ENCODE measurements at regions not wholly inside any gene's neighbourhood (a gene's known extent, or its start where the extent isn't known, plus 50 kb on each side); places are given as distances from the start of the nearest gene placed in this dataset.

DNA sequence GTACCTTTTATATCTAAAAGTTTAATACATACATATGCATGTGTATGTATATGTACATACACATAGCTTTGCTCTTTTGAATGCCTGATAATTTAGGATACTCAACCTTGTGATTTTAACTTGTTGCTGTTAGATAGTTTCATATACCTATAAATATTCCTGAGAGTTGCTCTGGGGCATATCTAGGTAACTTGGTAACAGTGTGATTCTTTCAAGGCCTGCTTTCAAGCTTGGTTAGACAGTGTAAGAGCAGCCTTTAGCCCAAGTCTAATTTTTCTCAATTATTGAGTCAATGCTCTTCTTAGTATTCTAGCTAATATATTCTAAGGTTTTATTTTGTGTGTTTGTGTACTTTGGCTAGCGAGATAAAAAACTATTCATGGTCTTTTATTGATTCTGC lies 762.1 kb upstream of the MIR17HG start (continued):
- no peak for TF ChIP-seq ZBTB33 (IDR thresholded peaks at IDR 0.05; ENCODE audit: extremely low read depth, insufficient replicate concordance, low read length)
- no peak for TF ChIP-seq EZH2 (IDR thresholded peaks at IDR 0.05)
- no peak for TF ChIP-seq CEBPB (IDR thresholded peaks at IDR 0.05; ENCODE audit: low read depth)
- TF ChIP-seq SRF (IDR thresholded peaks at IDR 0.05; ENCODE audit: low read depth), result no peak
- TF ChIP-seq EZH2phosphoT487 (IDR thresholded peaks at IDR 0.05; ENCODE audit: borderline replicate concordance), result no peak
- no peak for TF ChIP-seq JUND (IDR thresholded peaks at IDR 0.05)

- no peak overlapping the region for H3K27ac ChIP-seq (ENCODE audit: low read depth, low read length)
- H3K4me1 ChIP-seq (ENCODE audit: control insufficient read depth in 1 of 2, insufficient read depth in 2 of 2, low read length in 2 of 2), result no peaks in the 10 kb centered on the region; a peak in 1 of 4 replicates
- ATAC-seq, result no peak
- intact Hi-C loops (cut with micrococcal nuclease), result no loop called here
- no peaks in the 10 kb centered on the region for H3K79me2 ChIP-seq (ENCODE audit: insufficient read depth, low read length)
- RAD21 ChIA-PET (ENCODE audit: low non-redundant PET in 1 of 2, low total read pairs in 2 of 2, uncharacterized antibody in 2 of 2, unreplicated experiment in 2 of 2), result no interaction called here
- BruUV-seq (replicated peaks), result no TSS peak
- peaks cover 0 to 4% of the 10 kb centered on the region in 2 experiments; a peak in 1 of 4 replicates for H3K9me3 ChIP-seq (ENCODE audit: control insufficient read depth in 1 of 2, insufficient read depth in 1 of 2, low read depth in 1 of 2, low read length in 2 of 2)
- TF ChIP-seq REST (IDR thresholded peaks at IDR 0.05; ENCODE audit: low read depth) (no peak), ZFX (IDR thresholded peaks at IDR 0.05) (no peak), CEBPB (IDR thresholded peaks at IDR 0.05; ENCODE audit: low read depth) (no peak), RAD21 (IDR thresholded peaks at IDR 0.05; ENCODE audit: low read depth) (no peak), EZH2 (IDR thresholded peaks at IDR 0.05) (no peak), ZNF274 (IDR thresholded peaks at IDR 0.05; ENCODE audit: low read depth, low read length) (no peak), FOSL1 (IDR thresholded peaks at IDR 0.05; ENCODE audit: low read depth) (no peak), ELF1 (IDR thresholded peaks at IDR 0.05; ENCODE audit: borderline replicate concordance, low read depth) (no peak), ZBTB33 (IDR thresholded peaks at IDR 0.05; ENCODE audit: extremely low read depth, insufficient replicate concordance, low read length) (no peak)
- CTCF ChIA-PET, result no interaction called here
- no peaks in the 10 kb centered on the region for H3K36me3 ChIP-seq (ENCODE audit: control insufficient read depth in 1 of 2, insufficient read depth in 2 of 2, low read length in 2 of 2)
- DNase-seq (ENCODE audit: low read depth, low spot score), result no peak
- H3K27me3 ChIP-seq (ENCODE audit: insufficient read depth, low read length), result no peaks in the 10 kb centered on the region
- H4K20me1 ChIP-seq (ENCODE audit: insufficient read depth), result no peaks in the 10 kb centered on the region
- H3K9ac ChIP-seq (ENCODE audit: low read length), result no peak overlapping the region
- H3K4me3 ChIP-seq (replicated peaks in 1 of 2; ENCODE audit: low read depth in 1 of 2, low read length in 2 of 2), result no peak overlapping the region
- H2AFZ ChIP-seq (ENCODE audit: low read depth, low read length, poor library complexity, severe bottlenecking), result no peak overlapping the region
- no peak overlapping the region for H3K4me2 ChIP-seq (ENCODE audit: low read length)
- POLR2A ChIA-PET, result no interaction called here
- no peaks in the 10 kb centered on the region for H3K9me2 ChIP-seq (ENCODE audit: insufficient read depth)
These were observed 756.1 kb upstream of the MIR17HG start for GRCh38 chr13:90591260-90591926.

Measured in HCT116 (cell line).